GM23248 (cell line): ENCODE measurements at regions not wholly inside any gene's neighbourhood (a gene's known extent, or its start where the extent isn't known, plus 50 kb on each side); places are given as distances from the start of the nearest gene placed in this dataset.

Source experiments
- EZH2 ChIP-seq: fragments of 200-600 bp; sonication (generic); IDR thresholded peaks from 2 replicates; pipeline ENCODE4 v1.6.1; 2018; ENCODE audit warnings: antibody characterized with exemption, mild to moderate bottlenecking; ENCODE audit not compliant: insufficient read depth, poor library complexity, severe bottlenecking
- EZH2phosphoT487 ChIP-seq: fragments of 200-600 bp; sonication (generic); IDR thresholded peaks from 2 replicates; pipeline ENCODE4 v1.6.1; 2018; ENCODE audit warnings: antibody characterized with exemption, moderate library complexity, mild to moderate bottlenecking, low read depth; ENCODE audit not compliant: insufficient read depth

GRCh38 chr9:73074176-73074708 lies 77.4 kb upstream of the ANXA1 start:
- TF ChIP-seq EZH2: no peak
- TF ChIP-seq EZH2phosphoT487: no peak
